Smooth muscle cell of the brain vasculature (primary cell): ENCODE measurements at regions not wholly inside any gene's neighbourhood (a gene's known extent, or its start where the extent isn't known, plus 50 kb on each side); places are given as distances from the start of the nearest gene placed in this dataset.

Source experiments
- DNase-seq: peaks from one replicate; pipeline ENCODE4 v3.0.0-alpha.2; 2012; ENCODE audit warnings: low read depth, low spot score

GRCh38 chr18:53649621-53650020 is 574.8 kb downstream of the MBD2 start:
- no peak for DNase-seq

GRCh38 chr18:53644799-53645471 is 579.5 kb downstream of the MBD2 start:
- DNase-seq, result no peak

- no peak for DNase-seq
Measured at GRCh38 chr18:53639687-53640086, 584.8 kb downstream of the MBD2 start.

- DNase-seq, result no peak
Measured at GRCh38 chr18:53629337-53629736, 595.1 kb downstream of the MBD2 start.

- DNase-seq, result no peak
Measured at GRCh38 chr18:53625997-53626599, 598.4 kb downstream of the MBD2 start.

- no peak for DNase-seq
Measured at GRCh38 chr18:53610957-53611356, 613.5 kb downstream of the MBD2 start.

GRCh38 chr18:53606792-53607191 is 617.7 kb downstream of the MBD2 start:
- no peak for DNase-seq

- no peak for DNase-seq
Measured at GRCh38 chr18:53605198-53605597, 619.3 kb downstream of the MBD2 start.

GRCh38 chr18:53603276-53603675 is 621.2 kb downstream of the MBD2 start:
- DNase-seq, result no peak

- no peak for DNase-seq
Measured at GRCh38 chr18:53601344-53601743, 623.1 kb downstream of the MBD2 start.

GRCh38 chr18:53586923-53587322 is 637.5 kb downstream of the MBD2 start:
- no peak for DNase-seq
